Thyroid gland (tissue), 4 donors: ENCODE measurements at regions not wholly inside any gene's neighbourhood (a gene's known extent, or its start where the extent isn't known, plus 50 kb on each side); places are given as distances from the start of the nearest gene placed in this dataset.

Source experiments
- DNase-seq, 2 donors: peaks; one replicate each; pipeline ENCODE4 v3.0.0-alpha.2; 2019
- H3K27ac ChIP-seq, 3 donors: fragments of 200-600 bp; sonication (generic); 1 replicate in 2 of 3; 2 replicates in 1 of 3; pipeline ENCODE4 v1.5.1; 2016 to 2019; ENCODE audit warnings: mild to moderate bottlenecking in 1 of 3, moderate library complexity in 1 of 3
- H3K27me3 ChIP-seq: fragments of 200-600 bp; sonication (generic); one replicate; pipeline ENCODE4 v1.5.1; 2019
- H3K36me3 ChIP-seq, 2 donors: fragments of 200-600 bp; sonication (generic); one replicate each; pipeline ENCODE4 v1.5.1; 2016 to 2019
- H3K4me1 ChIP-seq, 2 donors: fragments of 200-600 bp; sonication (generic); one replicate each; pipeline ENCODE4 v1.5.1; 2017 to 2019
- H3K4me3 ChIP-seq, 3 donors: fragments of 200-600 bp; sonication (generic); replicated peaks in 1 of 3; 1 replicate in 2 of 3; 2 replicates in 1 of 3; pipeline ENCODE4 v1.5.1; 2016; ENCODE audit warnings: mild to moderate bottlenecking in 1 of 3
- H3K9me3 ChIP-seq: fragments of 200-600 bp; sonication (generic); one replicate; pipeline ENCODE4 v1.5.1; 2017
- POLR2A ChIP-seq, 2 donors: fragments of 450-650 bp; IDR thresholded peaks; one replicate each; pipeline ENCODE4 v1.6.1; 2017; ENCODE audit warnings: antibody characterized with exemption in 2 of 2, mild to moderate bottlenecking in 2 of 2, moderate library complexity in 1 of 2
- WGBS, 2 donors: methylation state at CpG; one replicate each; pipeline ENCODE4 v1.1.5; 2017; 5-methylcytosine and 5-hydroxymethylcytosine counted together
- intact Hi-C: fragments of 100-400 bp; cut with DNase I; formaldehyde crosslinking; loops from one replicate; pipeline ENCODE4 v1.15.1; 2023
- TF ChIP-seq, protein P1 (sequence below), 6 experiments: fragments of 200-600 bp in 3 of 6; fragments of 450-650 bp in 3 of 6; sonication (generic) in 3 of 6; IDR thresholded peaks; one replicate each; pipeline ENCODE4 v1.5.1; 2016 to 2019; ENCODE audit warnings: antibody characterized with exemption in 6 of 6, mild to moderate bottlenecking in 2 of 6, inconsistent platforms in 1 of 6, moderate library complexity in 1 of 6

DNA sequence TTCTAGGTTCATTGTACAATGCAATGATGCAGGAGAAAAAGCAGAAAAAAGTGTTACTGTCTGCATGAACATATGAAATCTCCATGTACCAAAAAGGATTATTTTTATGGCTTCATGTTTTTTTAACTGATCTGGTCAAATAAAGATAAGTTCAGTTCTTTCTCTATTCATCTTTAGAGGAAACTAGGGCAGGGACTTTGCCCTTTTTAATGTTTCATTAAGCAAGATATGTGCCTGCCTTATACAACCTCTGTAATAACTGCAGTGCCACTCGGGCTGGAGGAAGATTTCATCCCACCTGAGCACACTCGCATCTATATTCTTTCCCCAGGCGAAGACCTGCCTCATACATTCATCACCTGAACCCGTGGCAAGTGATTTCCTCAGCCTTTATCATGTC is 157.9 kb upstream of the DDX18 start:
- no peaks in the 10 kb centered on the region for H3K4me1 ChIP-seq
- TF ChIP-seq, protein P1, sequence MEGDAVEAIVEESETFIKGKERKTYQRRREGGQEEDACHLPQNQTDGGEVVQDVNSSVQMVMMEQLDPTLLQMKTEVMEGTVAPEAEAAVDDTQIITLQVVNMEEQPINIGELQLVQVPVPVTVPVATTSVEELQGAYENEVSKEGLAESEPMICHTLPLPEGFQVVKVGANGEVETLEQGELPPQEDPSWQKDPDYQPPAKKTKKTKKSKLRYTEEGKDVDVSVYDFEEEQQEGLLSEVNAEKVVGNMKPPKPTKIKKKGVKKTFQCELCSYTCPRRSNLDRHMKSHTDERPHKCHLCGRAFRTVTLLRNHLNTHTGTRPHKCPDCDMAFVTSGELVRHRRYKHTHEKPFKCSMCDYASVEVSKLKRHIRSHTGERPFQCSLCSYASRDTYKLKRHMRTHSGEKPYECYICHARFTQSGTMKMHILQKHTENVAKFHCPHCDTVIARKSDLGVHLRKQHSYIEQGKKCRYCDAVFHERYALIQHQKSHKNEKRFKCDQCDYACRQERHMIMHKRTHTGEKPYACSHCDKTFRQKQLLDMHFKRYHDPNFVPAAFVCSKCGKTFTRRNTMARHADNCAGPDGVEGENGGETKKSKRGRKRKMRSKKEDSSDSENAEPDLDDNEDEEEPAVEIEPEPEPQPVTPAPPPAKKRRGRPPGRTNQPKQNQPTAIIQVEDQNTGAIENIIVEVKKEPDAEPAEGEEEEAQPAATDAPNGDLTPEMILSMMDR (IDR thresholded peaks at IDR 0.05), result no peak
- no peak for TF ChIP-seq POLR2A (IDR thresholded peaks at IDR 0.05)
- no peak for DNase-seq
- H3K4me3 ChIP-seq, result no peak overlapping the region
- 63 to 67% methylated on average over 4 of the region's 4 CpGs for WGBS, 2 donors
- no peaks in the 10 kb centered on the region for H3K36me3 ChIP-seq
- intact Hi-C loops, result no loop called here
- no peaks in the 10 kb centered on the region for H3K27me3 ChIP-seq
- no peak overlapping the region for H3K27ac ChIP-seq
- no peaks in the 10 kb centered on the region for H3K9me3 ChIP-seq

DNA sequence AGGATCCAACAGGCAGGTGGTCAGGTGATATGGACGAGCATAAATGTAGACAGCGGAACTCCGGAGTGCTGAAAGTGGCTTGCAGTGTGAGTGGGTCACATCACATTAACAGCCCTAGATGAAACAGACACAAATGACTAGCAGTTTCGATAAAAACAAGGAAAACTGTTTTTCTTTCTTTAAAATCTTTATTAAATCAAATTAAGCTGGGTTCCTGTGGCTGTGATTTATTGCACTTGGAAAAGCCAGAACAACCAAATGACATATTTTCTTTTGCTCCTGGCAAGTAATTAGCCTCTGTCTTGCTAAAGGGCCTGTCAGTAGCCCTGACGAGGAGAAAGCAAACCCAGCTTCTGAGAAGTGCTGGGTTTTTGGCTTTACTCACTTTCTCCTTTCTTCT is 152.9 kb upstream of the DDX18 start:
- TF ChIP-seq POLR2A (IDR thresholded peaks at IDR 0.05), result no peak
- TF ChIP-seq, protein P1 (IDR thresholded peaks at IDR 0.05), result no peak
- Histone ChIP-seq H3K4me3 (no peak overlapping the region), H3K9me3 (no peaks in the 10 kb centered on the region), H3K36me3 (no peaks in the 10 kb centered on the region), H3K27me3 (no peaks in the 10 kb centered on the region), H3K4me1 (no peaks in the 10 kb centered on the region), H3K27ac (no peak overlapping the region)
- intact Hi-C loops, result no loop called here
- WGBS, 2 donors, result 64 to 70% methylated on average over 5 of the region's 5 CpGs
- no peak for DNase-seq

DNA sequence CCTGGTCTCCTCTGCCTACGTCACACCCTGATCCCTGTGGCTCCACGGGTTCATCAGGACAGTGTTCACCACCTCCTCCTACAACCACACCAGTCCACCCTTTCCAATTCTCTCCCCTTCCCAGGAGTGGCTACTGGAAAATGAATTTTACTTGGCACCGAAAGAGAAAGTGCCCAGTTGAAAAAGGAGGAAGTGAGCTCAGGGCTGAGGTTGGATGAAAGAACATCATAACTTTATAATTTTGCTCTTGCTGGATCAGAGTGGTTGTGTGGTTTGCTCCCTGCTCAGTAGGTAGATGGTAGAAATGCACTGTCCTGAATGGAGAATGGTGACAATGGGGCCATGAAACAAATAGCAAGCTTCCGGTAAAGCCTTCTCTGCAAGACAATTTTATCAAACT is 140.3 kb upstream of the DDX18 start:
- TF ChIP-seq POLR2A (IDR thresholded peaks at IDR 0.05), result no peak
- TF ChIP-seq, protein P1 (IDR thresholded peaks at IDR 0.05), result no peak
- no peak overlapping the region for H3K27ac ChIP-seq
- H3K4me3 ChIP-seq, result no peak overlapping the region
- intact Hi-C loops, result no loop called here
- H3K36me3 ChIP-seq, result no peaks in the 10 kb centered on the region
- 89 to 93% methylated on average over 4 of the region's 4 CpGs for WGBS, 2 donors
- no peaks in the 10 kb centered on the region for H3K9me3 ChIP-seq
- H3K27me3 ChIP-seq, result no peaks in the 10 kb centered on the region
- no peaks in the 10 kb centered on the region for H3K4me1 ChIP-seq
- DNase-seq, result no peak

DNA sequence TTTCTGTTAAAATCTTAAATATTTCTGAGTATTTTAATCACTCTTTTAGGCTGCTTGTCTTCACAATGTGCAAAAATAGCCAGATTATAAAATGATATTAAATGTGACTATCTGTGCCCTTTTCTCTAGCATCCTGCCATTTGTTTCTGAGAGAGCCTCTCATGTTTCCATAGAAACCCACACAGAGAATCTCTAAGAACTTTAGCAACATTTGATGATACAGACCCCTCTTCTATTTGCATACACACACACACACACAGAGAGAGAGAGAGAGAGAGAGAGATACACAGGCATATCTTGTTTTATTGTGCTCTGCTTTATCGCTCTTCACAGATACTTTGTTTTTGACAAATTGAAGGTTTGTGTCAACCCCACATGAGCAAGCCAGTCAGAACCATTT is 134.5 kb upstream of the DDX18 start:
- intact Hi-C loops, result no loop called here
- Histone ChIP-seq H3K9me3 (no peaks in the 10 kb centered on the region), H3K36me3 (no peaks in the 10 kb centered on the region), H3K27ac (no peak overlapping the region), H3K27me3 (no peaks in the 10 kb centered on the region), H3K4me1 (no peaks in the 10 kb centered on the region), H3K4me3 (no peak overlapping the region)
- DNase-seq, result no peak
- WGBS, 2 donors, result 97 to 98% methylated on average over 1 of the region's 1 CpG
- TF ChIP-seq, protein P1 (IDR thresholded peaks at IDR 0.05), result no peak
- TF ChIP-seq POLR2A (IDR thresholded peaks at IDR 0.05), result no peak

DNA sequence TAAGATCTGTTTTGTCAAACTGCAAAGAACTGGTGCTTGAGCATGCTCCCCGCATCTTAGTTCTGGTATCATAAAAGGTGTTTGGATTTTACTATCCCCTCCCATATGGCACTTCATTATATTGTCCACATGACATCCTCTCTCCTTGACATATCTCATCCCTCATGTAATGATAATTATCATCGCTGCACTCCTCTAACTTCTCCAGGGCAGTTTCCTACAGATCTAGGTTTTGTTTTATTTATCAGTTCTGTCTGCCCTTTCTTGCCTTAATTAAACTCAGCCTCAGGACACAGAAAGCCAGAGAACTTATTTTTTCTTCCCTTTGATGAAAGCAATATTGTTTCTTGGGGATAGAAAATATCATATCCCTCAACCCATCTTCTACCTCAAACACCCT is 129.6 kb upstream of the DDX18 start:
- DNase-seq, result no peak
- intact Hi-C loops, result no loop called here
- Histone ChIP-seq H3K9me3 (no peaks in the 10 kb centered on the region), H3K27me3 (no peaks in the 10 kb centered on the region), H3K27ac (no peak overlapping the region), H3K4me1 (no peaks in the 10 kb centered on the region), H3K4me3 (no peak overlapping the region), H3K36me3 (no peaks in the 10 kb centered on the region)
- WGBS, 2 donors, result 90 to 96% methylated on average over 2 of the region's 2 CpGs
- TF ChIP-seq, protein P1 (IDR thresholded peaks at IDR 0.05), result no peak
- TF ChIP-seq POLR2A (IDR thresholded peaks at IDR 0.05), result no peak
